ENCODE measurements at regions not wholly inside any gene's neighbourhood (a gene's known extent, or its start where the extent isn't known, plus 50 kb on each side); places are given as distances from the start of the nearest gene placed in this dataset.
"Not testable (repeated sequence)": the region's sequence is repeated elsewhere in the genome, so short reads cannot be mapped to it uniquely, and the experiment has no call there.

DNA sequence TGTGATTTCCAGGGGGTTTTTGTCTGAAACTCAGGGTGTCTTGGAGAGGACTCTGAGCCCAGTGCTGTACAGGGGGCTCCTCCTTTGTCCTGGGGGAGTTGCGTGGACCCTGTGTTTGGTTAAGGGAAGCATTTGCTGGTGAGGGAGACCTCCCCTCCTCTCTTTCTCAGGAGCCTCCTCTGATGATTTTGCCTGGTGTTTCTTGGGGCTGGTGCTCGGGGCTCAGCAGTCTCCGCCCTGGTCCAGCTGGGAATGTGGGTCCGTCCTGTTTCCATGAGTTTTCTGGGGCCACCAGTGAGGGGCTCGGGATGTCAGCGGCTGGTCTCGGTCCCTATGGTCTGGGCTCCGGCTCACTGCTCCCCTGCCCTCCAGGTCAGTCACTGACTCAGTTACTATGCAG, 149.1 kb upstream of the POTEB2 start:
- TF ChIP-seq POLR2A (IDR thresholded peaks at IDR 0.05) = not testable (repeated sequence)
- TF ChIP-seq, protein P1, sequence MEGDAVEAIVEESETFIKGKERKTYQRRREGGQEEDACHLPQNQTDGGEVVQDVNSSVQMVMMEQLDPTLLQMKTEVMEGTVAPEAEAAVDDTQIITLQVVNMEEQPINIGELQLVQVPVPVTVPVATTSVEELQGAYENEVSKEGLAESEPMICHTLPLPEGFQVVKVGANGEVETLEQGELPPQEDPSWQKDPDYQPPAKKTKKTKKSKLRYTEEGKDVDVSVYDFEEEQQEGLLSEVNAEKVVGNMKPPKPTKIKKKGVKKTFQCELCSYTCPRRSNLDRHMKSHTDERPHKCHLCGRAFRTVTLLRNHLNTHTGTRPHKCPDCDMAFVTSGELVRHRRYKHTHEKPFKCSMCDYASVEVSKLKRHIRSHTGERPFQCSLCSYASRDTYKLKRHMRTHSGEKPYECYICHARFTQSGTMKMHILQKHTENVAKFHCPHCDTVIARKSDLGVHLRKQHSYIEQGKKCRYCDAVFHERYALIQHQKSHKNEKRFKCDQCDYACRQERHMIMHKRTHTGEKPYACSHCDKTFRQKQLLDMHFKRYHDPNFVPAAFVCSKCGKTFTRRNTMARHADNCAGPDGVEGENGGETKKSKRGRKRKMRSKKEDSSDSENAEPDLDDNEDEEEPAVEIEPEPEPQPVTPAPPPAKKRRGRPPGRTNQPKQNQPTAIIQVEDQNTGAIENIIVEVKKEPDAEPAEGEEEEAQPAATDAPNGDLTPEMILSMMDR (IDR thresholded peaks at IDR 0.05) = not testable (repeated sequence)
